ENCODE measurements at regions not wholly inside any gene's neighbourhood (a gene's known extent, or its start where the extent isn't known, plus 50 kb on each side); places are given as distances from the start of the nearest gene placed in this dataset.
"Not testable (repeated sequence)": the region's sequence is repeated elsewhere in the genome, so short reads cannot be mapped to it uniquely, and the experiment has no call there.

DNA sequence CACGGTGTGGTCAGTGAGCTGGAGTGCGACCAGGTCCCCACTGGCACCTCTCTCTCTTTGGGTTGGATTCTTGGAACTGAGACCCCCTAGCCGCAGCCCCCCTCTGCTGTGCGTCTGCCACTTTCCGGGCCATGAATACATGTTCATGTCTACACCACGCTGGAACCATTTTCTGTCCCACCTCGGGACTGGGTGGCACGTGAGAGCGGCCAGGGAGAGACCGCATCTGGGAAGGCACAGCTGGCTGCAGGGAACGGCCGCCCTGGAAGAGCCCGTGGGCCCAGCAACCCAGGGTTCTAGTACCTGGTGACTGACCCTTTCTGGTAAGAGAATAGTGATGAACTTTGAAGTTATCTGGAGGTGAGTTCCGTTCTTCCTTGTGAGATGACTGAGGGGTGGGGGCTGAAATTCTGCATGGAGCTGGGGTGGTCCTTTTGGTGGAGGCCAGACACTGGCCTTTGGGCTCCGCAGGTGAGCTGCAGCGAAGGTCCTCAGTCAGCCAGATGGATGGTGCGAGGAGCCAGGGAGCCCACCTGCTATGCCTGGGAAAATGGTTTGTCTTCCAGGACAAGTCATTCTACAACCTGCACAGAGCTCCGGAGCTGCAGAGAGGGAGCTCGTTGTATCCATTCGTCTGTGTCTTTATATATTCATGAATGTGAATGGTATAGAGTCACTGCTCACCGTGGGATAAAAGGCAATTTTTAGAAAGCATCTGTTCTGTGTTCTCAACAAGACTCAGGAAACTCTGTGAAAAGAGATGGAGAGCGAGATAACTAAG is 223.5 kb downstream of the NDUFA10 start:
- no peak for DNase-seq

DNA sequence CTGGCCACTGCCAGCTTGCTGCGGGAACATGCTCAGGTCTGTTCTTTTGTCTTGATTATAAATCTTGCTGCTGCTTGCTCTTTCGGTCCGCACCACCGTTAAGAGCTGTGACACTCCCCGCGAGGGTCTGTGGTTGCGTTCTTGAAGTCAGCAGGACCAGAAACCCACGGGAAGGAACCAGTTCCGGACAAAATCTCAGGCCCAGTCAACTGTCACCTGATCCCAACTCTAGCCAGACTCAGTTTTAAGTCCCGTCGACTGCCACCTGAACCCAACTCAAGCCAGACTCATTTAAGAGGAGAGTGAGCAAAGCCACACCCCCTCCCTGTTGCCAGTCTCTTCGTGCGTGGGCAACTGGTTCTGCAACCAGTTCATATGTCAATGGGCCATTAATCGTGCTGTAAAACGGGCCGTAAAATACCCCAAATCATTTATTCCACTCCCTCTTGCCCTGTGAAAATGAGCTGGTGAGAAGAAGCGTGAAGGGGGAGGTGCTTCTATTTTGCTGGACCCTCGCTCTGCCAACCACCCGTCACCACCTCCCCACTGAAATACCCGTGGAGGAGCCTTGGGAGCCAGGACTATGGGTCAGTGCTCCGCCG is 224.3 kb downstream of the NDUFA10 start:
- DNase-seq = no peak

DNA sequence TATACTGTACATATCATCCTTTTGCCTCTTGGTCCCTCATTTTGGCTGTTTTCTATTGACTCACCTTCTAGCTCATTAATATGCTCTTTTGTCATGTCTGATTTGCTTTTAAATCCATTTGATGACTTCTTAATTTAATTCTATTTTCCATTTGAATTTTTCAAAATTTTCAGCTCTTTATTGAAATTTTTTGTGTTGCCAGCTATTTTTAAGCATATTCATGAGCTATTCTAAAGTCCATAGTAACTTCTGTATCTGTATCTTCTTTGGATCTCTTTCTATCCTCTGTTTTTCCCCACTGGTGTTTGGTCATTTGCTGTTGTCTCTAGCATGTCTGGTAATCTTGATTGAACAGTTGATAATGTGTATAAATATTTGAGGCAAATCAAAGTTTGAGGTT is 227.8 kb downstream of the NDUFA10 start:
- no peak for DNase-seq

DNA sequence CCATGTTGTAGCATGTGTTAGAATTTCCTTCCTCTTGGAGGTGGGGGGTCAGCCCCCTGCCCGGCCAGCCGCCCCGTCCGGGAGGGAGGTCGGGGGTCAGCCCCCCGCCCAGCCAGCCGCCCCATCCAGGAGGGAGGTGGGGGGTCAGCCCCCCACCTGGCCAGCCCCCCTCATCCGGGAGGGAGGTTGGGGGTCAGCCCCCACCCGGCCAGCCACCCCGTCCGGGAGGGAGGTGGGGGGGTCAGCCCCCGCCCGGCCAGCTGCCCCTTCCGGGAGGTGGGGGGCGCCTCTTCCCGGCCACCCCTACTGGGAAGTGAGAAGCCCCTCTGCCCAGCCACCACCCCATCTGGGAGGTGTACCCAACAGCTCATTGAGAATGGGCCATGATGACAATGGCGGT is 229.4 kb downstream of the NDUFA10 start:
- DNase-seq = not testable (repeated sequence)

DNA sequence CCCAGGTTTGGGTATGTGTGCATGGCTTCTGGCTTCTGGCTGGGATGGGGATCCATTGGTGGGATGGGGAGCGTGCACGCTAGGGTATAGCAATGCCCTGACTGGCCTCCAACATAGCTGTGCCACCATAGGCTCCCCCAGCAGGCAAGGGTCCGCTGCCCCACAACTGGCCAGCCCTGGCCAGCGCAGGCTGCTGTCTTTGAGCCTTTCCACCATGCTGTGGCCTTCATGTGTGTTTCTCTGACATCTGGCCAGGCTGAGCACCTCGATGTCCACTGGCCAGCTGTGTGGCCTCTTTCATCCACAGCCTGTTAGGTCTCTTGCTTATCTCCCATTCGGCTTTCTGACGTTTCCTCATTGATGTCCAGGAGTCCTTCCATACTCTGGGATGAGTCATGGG is 231.3 kb downstream of the NDUFA10 start:
- no peak for DNase-seq

DNA sequence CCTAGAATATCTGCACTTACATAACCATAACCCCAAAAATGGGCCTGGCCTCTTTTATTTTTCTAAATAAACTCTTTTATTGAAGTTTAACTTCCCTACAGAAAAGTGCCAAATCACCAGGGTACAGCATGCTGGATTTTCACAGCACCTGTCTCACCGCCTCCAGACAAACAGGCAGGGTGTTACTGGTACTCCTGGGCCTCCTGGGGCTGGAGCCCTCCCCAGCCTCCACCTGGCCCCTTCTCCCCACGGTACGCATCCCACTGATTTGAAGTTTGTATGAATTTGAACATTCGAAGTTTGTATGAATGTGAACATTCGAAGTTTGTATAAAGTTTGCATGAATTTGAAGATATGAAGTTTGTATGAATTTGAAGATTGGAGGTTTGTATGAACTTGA is 232.1 kb downstream of the NDUFA10 start:
- DNase-seq = no peak

DNA sequence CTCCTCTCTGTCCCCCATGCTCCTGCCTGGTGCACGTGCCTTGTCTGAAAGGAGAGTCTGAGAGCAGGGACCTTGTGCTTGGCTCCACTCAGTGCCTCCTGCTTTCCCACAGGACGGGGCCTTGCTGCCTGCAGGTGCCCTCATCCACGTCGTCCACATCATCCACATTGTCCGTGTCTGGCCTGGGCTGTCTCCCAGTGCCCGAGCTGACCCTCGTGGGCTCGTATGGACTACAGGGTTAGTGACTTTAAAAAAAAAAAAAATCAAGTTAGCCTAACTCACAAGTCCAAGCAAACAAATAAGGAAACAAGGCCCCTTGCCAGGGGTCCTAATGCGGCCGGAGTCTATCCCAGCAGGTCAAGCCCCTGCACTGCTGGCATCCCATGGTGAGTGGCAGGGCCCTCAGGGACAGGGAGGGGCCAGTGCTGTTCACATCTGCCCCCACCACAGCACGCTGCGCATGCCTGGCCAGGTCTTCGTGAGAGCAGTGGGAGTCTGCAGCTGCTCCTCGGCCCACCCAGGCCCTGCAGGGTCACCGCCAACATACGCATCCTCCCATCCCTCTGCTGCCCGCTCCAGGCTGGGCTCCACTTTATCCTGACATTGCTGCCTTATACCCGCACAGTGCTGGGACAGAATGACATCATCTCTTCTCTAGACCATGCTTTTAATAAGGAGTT is 232.6 kb downstream of the NDUFA10 start:
- no peak for DNase-seq

DNA sequence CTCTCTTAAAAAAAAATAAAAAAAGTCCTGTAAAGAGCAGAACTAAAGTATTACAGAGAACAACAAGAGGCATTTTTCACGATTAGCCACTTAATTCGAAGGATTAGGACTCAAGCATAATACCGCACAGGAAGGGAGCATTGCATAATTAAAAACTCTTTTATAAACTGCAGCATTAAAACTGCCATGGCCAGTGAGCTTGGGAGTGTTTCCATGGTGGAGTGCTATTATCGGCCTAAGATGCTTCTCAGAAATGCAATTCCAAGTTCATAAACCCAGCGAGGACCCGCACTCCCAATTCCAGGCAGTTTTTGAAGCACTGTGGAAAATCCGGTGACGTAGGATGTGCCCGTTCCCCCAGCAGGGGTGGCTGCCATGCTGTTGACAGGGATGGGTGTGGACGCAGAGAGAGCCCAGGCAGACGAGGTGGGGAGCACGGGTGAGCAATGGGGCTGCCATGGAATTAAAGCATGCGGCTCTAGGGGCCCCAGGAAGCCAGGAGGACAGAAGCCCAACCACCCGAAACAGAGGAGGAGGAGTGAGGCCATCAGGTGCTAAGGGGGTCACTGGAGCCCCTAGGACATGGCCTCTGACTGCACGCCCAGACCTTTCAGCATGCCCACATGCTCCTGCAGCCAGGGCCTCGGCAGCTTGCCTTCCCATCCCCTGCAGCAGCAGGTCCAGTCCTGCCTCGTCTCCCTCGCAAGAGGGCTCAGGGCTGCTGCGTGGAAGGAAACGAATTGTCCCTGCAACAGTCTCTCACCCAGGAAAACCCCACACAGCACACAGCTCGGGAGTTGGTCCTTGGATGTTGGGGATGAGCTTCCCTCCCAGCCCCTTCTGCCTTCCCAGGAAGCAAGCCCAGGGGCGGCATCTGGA is 233.4 kb downstream of the NDUFA10 start:
- DNase-seq = no peak

DNA sequence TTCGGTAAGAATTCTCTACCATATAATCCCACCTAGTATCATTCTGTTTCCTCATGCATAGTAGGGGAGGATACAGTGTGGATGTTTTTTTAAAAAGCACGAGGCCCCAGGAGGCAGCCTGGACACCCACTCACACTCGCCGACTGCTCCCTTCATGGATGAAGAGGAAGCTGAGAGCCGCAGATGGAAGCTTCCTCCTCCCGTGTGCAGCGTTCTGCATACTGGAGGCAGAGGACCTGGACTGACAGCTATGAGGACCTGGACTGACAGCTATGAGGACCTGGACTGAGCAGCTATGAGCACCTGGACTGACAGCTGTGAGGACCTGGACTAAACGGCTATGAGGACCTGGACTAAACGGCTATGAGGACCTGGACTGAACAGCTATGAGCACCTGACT is 234.4 kb downstream of the NDUFA10 start:
- no peak for DNase-seq

DNA sequence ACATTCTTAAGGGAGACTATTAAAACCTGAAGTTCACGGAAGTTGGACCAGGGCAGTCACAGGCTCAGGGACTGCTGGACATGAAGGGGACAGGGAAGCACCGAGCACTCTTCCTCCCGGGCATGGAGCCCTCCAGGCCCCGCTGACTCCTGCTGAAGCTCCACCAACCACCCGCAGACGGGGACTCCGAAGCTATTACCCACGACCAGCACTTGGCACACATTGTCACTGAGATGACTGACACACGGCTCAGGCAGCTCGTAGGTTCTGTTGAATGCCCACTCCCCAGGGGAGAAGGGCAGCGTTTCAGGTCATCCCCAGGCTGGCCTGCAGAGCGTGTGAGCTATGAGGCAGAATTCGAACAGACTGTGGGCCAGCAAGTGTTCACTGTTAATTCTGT is 234.8 kb downstream of the NDUFA10 start:
- DNase-seq = no peak

DNA sequence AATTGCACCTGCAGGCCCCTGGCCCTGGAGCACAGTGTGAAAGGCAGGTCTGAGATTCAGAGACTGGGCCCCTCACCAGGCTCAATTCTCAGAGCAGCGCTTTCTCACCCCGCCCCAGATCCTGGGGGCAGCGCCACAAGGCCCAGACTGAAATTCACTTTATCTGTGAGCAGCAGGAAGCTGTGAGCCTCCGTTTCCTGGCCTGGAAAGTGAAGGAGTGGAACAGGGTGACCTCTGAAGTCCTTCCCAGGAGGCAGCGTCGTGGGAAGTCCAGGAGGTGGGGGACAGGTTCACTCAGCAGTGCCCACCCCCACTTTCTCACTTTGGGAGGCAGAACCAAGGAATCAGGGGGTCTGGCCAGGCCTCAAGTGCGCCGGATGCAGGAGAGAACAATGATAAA is 235.4 kb downstream of the NDUFA10 start:
- DNase-seq = no peak

DNA sequence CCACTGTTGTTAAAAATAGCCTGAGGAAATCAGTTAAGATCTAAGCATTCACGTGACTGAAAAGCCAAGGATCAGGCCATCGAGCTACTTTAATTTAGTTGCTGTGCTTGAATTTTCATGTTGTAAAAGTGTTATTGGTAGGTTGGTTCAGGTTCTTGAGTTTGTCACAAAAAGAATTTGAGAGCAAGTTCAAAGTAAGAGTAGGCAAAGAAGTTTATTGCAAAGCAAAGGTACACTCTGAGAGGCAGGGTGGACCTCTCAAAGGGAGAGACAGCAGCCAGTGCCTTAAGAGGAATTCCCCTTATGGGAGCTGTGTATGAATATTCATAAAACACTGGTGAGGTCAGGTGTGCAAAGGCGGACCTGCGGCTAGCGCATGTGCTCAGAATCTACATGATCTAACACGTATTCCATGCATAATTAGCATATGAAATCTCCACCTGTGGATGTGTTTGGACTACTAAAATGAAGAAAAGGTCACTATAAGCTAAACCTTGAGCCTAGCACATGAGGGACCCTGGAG is 236.5 kb downstream of the NDUFA10 start:
- no peak for DNase-seq

DNA sequence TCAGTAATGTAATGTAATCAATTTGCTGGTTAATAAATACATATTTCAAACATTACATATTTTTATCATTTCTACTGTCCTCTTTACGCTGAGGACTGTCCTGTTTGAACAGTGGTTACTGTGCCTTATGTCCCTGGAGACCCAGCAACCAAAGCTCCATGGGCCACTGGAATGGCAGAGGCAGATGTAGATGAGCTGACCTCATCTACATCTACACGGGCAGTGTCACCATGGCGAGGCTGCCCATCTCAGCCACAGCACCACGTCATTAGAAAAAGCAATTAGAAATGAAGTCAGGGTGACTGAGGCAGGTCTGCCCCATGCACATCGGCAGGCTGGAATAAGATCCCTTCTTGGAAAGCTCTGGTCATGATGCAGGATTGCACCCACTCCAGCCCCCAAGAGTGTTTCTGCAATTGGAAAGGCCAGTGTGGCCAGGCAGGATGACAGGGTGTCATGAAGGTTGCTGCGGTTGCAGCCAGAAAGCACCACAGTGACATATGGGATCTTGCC is 237.5 kb downstream of the NDUFA10 start:
- no peak for DNase-seq

DNA sequence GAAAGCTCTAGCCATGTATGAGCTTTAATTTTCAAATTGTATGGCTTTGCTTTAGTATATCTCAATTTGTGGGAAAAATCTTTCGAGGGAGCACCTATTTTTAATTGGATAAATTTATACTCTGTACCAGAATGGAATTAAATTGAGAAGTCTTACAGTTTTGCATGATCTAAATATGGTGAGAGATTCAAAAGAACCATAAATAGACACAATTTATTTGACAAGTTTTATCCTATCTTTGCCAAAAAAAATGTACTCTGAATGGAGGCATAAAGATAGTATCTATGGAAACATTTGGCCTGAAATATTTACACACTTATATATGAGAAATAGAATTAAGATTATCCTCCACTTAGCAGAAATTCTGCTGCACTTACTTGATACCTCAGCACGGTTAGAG is 238.4 kb downstream of the NDUFA10 start:
- no peak for DNase-seq

DNA sequence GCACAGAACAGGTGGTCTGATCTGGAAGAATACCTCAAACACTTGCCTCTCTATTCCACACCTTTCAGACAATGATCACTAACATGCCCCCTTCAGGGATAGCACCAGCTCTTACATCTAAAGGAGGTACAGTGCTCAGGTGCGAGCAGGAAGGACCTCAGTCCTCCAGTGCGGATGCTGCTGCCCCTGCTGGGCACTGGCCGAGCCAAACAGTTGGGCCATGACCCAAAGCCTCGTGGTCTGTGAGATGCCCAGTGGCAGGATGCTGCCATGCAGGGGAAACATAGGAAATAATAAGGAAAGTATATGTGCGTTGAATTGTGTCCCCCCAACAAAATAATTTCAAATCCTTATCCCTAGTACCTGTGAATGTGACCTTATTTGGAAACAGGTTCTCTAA is 243.7 kb downstream of the NDUFA10 start:
- no peak for DNase-seq

DNA sequence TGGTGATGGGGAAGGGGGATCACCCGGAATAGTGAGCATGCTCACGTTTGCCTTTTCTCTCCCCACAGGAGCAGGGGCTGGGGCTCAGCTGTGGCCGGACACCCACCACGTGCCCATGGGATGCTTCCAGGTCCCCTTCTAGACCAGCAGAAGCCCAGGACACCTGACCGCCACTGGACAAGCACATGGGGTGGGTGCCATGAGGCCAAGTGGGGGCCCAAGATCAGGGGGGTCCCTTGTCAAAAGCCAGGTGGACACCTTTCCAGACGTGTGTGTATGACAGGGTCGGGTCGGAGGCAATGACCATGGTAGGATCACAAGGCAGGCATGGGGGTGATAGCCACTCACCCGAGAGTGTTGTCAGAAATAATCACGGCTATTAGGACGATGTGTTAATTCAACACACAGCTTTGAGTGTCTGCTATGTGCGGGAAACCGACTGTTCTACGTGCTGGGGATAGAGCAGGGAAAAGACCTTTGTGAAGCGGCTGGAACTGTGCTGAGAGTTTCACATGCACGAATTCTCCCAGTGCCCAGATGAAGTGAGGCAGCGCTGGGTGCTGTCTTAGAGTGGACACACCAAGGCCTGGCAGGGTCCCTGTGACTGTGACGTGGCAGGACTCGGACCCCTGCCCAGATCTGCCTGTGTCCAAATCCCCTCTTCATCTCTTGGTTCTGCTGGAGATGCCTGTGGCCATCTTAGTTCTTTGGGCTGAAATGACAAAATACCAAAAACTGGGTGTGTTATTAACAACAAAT is 244.7 kb downstream of the NDUFA10 start:
- no peak for DNase-seq

DNA sequence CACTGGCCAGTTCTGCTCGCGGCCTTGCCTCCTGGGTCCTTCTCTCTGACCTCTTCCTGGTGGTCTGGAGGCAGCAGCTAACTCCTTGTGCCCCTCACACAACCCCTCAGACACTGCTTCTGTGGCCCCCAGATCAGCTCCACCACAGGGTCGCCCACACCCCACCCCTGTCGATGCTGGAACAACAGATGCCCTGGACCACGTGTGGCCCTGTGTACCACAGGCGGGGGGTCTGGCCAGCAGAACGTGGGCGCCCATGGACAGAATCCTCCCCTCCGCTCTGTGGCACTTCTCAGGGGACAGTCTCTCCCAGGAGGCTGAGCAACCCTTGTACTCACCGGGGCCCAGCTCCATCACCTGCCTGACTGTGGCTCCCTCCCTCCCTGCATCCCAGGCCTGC is 245.6 kb downstream of the NDUFA10 start:
- DNase-seq = no peak

DNA sequence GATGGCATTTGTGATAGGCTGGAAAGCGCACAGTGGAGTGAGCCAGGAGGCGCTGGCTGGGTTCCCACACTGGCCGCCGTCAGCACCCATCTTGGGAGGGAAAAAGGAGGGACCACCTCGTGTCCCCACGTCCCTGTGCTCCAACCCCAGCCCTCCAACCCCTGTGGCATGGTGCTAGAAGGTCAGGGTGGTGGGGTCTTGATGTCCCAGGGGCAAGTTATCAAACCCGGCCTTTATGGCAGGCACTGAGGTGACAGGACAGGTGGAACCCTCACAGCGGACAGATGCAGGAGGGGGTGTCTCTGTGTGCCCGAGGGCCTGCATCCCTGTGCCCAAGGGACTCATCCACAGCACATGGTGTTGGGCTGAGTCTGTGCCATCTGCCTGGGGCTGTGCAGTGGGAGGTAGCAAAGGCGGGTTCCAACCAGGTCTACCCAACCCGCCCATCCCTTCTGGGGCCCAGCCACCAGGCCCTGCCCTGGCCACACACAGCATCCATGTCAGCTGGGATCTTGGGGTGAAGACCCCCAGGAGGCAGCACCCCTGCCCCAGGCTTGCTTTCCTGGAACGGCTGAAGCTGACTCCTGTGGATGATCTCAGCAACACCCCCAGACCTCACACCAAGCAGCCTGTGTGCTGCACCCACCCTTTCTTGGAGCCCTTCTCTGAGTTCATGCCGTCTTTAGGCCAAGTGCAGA is 246.1 kb downstream of the NDUFA10 start:
- DNase-seq = no peak

DNA sequence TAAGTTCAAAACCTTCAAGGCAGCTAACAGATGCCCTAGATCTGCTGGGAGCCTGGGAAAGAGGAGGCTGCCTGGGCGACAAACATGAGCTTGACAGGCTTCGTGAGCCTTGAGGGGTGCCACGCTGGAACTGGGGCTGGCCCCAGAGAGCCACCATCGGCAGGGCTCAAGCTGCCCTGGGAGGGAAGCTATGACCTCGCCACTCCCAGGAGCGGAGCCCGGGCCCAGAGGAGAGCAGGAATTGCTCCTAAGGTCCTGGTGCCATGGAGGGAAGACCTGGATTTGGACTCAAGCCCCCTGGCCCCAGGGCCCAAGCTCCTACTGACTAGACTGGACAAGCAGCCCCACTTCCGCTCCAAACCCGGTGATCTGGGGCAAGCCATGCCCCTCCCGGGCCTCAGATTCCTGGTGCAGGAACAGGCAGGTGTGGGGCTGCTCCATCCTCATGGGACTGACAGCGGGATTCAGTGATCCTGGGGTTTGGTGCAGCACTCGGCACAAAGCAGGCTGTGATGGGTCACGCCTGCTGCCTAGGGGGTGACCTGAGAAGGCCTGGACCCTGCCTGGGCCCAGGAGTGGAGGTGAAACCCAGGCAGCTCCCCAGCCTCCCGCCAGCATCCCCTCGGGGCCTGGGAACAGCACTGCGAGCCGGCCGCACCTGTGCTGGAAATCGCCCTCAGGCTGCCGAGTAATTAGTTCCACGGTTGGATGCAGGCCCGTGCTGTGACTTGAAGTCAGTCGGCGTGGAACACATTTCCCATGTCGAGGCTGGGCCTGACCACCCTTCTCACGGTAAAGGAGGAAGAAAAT is 246.9 kb downstream of the NDUFA10 start:
- DNase-seq = no peak

DNA sequence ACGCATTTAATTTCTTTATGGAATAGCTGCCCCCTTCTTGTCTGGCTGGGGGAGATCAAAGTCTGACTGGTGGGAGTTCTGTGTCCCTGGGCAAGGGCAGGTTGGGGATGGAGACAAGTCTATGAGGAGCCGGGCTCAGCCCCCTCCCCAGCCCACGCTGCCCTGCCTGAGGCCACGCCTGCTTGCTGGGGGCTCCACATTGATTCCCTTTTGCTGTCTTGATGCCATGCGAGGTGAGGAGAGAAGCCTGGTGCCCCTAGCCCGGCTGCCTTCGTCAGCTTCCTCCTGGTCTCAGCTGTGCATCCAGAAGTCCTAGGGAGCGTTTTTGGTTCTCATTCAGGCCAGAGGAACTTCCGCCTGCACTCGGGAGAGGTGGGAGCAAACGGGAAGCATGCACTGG is 247.9 kb downstream of the NDUFA10 start:
- DNase-seq = no peak

All from fibroblast of skin of scalp (primary cell).